ENCODE measurements at regions not wholly inside any gene's neighbourhood (a gene's known extent, or its start where the extent isn't known, plus 50 kb on each side); places are given as distances from the start of the nearest gene placed in this dataset.
"Not testable (repeated sequence)": the region's sequence is repeated elsewhere in the genome, so short reads cannot be mapped to it uniquely, and the experiment has no call there.

GRCh38 chr12:116661341-116661740 lies 76.5 kb downstream of the SPRING1 start:
- TF ChIP-seq, protein P1, sequence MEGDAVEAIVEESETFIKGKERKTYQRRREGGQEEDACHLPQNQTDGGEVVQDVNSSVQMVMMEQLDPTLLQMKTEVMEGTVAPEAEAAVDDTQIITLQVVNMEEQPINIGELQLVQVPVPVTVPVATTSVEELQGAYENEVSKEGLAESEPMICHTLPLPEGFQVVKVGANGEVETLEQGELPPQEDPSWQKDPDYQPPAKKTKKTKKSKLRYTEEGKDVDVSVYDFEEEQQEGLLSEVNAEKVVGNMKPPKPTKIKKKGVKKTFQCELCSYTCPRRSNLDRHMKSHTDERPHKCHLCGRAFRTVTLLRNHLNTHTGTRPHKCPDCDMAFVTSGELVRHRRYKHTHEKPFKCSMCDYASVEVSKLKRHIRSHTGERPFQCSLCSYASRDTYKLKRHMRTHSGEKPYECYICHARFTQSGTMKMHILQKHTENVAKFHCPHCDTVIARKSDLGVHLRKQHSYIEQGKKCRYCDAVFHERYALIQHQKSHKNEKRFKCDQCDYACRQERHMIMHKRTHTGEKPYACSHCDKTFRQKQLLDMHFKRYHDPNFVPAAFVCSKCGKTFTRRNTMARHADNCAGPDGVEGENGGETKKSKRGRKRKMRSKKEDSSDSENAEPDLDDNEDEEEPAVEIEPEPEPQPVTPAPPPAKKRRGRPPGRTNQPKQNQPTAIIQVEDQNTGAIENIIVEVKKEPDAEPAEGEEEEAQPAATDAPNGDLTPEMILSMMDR (IDR thresholded peaks at IDR 0.05), result no peak
- TF ChIP-seq ZFX (IDR thresholded peaks at IDR 0.05; ENCODE audit: borderline replicate concordance), result no peak
- no peak overlapping the region for H3K27ac ChIP-seq

DNA sequence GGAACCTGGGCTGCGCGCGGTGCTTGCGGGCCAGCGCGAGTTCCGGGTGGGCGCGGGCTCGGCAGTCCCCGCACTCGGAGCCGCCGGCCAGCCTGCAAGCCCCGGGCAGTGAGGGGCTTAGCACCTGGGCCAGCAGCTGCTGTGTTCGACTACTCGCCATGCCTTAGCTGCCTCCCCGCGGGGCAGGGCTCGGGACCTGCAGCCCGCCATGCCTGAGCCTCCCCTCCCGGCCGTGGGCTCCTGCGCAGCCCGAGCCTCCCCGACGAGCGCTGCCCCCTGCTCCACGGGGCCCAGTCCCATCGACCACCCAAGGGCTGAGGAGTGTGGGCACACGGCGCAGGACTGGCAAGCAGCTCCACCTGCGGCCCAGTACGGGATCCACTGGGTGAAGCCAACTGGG lies 77.1 kb downstream of the SPRING1 start:
- not testable (repeated sequence) for H3K27ac ChIP-seq

- H3K27ac ChIP-seq, result peak overlapping the region; percentile 70
- TF ChIP-seq, protein P1 (IDR thresholded peaks at IDR 0.05), result no peak
- TF ChIP-seq ZFX (IDR thresholded peaks at IDR 0.05; ENCODE audit: borderline replicate concordance), result no peak
Observed at GRCh38 chr12:116659771-116660481, 77.9 kb downstream of the SPRING1 start.

DNA sequence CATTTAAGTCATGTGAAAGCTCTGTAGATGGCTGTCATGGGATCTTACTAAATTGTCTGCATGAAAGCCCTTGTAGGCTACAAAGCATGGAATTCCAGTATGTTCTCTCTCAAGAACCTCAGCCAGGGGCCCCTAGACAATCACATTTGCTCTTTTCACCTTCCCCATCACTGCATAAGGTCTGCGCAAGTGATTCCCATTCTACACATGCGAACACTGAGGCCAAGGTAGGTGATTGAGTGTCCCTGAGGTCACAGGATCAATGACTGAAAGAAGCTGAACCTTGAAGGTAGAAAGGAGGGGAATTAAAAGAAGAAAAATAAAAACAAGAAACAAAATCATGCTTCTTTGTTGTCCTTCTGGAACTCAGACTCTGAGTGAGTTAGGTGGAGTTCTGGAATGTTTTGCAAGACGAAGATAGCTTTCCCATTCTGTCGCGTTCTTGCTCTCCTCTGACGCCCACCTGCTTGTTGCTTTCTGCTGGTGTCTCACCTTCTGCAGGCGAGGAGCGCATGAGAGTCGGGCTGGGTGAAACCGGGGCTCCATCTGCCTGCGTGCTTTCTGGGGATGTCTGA lies 79.9 kb downstream of the SPRING1 start:
- H3K27ac ChIP-seq, result peak overlapping the region; percentile 70
- TF ChIP-seq, protein P1 (IDR thresholded peaks at IDR 0.05), result no peak; the same call in 1 of the 2 replicates
- TF ChIP-seq ZFX (IDR thresholded peaks at IDR 0.05; ENCODE audit: borderline replicate concordance), result no peak

- TF ChIP-seq ZFX (IDR thresholded peaks at IDR 0.05; ENCODE audit: borderline replicate concordance), result no peak
- TF ChIP-seq, protein P1 (IDR thresholded peaks at IDR 0.05), result no peak
- H3K27ac ChIP-seq, result no peak overlapping the region
Observed at GRCh38 chr12:116656306-116656705, 81.6 kb downstream of the SPRING1 start.

DNA sequence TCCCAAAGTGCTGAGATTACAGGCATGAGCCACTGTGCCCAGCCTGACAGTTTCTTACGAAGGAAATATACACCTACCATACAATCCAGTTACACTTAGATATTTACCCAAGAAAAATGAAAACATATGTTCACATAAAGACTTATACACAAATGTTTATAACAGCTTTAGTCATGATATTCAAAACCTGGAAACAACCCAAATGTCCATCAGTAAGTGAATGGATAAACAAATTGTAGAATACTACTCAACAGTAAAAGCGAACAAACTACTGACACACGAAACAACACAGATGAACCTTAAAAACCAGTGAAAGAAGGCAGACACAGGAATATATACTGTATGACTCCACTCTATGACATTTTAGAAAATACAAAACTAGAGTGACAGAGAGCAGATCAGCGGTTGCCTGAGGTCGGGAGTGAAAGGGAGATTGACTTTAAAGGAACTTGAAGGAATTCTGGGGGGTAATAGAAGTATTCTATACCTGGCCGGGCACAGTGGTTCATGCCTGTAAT lies 83.6 kb downstream of the SPRING1 start:
- H3K27ac ChIP-seq, result no peak overlapping the region
- TF ChIP-seq, protein P1 (IDR thresholded peaks at IDR 0.05), result no peak
- TF ChIP-seq ZFX (IDR thresholded peaks at IDR 0.05; ENCODE audit: borderline replicate concordance), result no peak

DNA sequence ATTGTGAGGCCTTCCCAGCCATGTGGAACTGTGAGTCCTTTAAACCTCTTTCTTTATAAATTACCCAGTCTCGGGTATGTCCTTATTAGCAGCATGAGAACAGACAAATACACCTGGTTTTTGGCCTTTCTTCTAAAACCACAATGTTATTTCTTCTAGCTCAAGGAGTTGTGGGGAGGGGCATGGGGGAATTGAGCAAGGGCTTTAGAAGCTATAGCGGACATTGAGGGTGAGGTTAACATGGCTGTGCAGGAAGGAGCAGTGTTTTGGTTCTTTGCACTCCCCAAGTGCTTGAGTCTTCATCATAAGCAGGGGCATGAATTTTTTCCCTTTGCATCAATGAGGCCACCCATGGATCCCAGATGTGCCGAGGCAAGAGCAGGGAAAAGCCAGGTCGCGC lies 86.8 kb downstream of the SPRING1 start:
- H3K27ac ChIP-seq, result no peak overlapping the region

More for the DNA sequence above, 86.8 kb downstream of the SPRING1 start:
- TF ChIP-seq, protein P1 (IDR thresholded peaks at IDR 0.05), result no peak
- no peak for TF ChIP-seq ZFX (IDR thresholded peaks at IDR 0.05; ENCODE audit: borderline replicate concordance)

All from 22Rv1 (cell line).